GM20000 (cell line): ENCODE measurements at regions not wholly inside any gene's neighbourhood (a gene's known extent, or its start where the extent isn't known, plus 50 kb on each side); places are given as distances from the start of the nearest gene placed in this dataset.

Source experiments
- DNase-seq: peaks from one replicate; pipeline ENCODE4 v3.0.0; 2012; ENCODE audit warnings: low spot score
- CTCF ChIP-seq: IDR thresholded peaks from 2 replicates; pipeline ENCODE4 v1.5.1; 2012; ENCODE audit warnings: mild to moderate bottlenecking, control low read depth; ENCODE audit errors: extremely low read depth, missing control alignments

GRCh38 chr5:17401470-17402288 is 96.4 kb upstream of the TAF11L2 start:
- DNase-seq = no peak
- TF ChIP-seq CTCF = no peak

- DNase-seq = no peak
- no peak for TF ChIP-seq CTCF
Measured at GRCh38 chr5:17402289-17403121, 95.5 kb upstream of the TAF11L2 start.

GRCh38 chr5:17403695-17404490 is 94.1 kb upstream of the TAF11L2 start:
- DNase-seq = no peak
- no peak for TF ChIP-seq CTCF

DNA sequence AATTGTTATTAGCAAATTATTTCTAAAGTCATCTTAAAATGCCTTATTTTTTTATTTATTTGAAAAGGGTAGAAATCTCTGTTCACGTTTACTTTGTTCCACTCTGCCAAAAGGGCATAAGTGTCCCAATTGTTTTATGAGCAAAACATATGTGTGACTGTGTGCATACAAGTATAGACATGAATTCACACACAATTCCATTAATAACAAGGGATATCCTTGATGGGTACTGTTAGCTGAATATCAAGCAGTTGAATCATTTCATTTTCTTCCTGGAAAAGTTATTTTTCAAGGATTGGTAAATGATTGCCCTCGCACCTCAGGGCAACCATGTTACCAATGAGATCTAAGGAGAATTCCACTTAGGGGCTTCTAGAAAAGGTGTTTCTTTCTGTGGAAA is 92.1 kb upstream of the TAF11L2 start:
- no peak for DNase-seq
- no peak for TF ChIP-seq CTCF

DNA sequence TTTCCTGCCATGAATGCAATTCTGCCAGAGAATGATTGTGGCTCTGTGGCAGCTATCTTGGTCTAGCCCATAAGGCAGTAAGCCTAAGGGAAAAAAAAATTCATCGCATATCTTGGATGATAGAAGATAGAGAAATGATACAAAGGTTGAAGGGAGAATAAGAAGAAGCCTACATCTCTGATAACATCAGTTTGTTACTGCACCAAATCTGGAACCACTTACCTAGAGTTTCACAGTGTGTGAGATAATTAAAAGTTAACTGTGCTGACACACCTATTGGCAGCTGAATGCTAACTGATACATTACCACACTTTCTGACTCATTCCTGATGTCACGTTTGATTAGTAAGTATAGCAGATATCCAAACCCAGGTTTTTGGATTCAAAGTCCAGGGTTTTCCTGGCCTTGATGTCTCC is 91.6 kb upstream of the TAF11L2 start:
- no peak for DNase-seq
- TF ChIP-seq CTCF = no peak

GRCh38 chr5:17411436-17412402 is 86.3 kb upstream of the TAF11L2 start:
- no peak for TF ChIP-seq CTCF

More at GRCh38 chr5:17411436-17412402, 86.3 kb upstream of the TAF11L2 start:
- DNase-seq = no peak
